ENCODE measurements at regions not wholly inside any gene's neighbourhood (a gene's known extent, or its start where the extent isn't known, plus 50 kb on each side); places are given as distances from the start of the nearest gene placed in this dataset.
"Not testable (repeated sequence)": the region's sequence is repeated elsewhere in the genome, so short reads cannot be mapped to it uniquely, and the experiment has no call there.

DNA sequence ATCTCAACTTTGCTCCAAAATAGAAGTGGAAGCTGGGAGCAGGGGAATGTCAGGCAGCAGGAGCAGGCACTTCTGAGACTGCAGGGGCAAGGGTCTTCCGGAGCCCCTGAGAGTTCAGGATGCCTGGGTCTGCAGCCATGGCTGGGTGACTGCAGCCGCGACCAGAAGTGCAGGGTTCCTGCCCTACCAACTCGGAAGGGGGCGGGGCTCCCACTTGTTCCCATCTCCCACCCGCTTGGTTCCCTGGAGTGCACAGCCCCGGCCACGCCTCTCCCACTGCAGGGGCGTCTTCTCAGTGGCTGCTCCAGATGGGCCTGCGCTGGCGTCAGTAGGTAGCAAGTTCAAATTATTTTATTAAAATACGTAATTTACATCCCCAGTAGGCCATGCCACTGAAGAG is 1631.7 kb downstream of the OLFM4 start:
- no peak for FAIRE-seq
- DNase-seq (ENCODE audit: insufficient read length, low spot score), result no peak

DNA sequence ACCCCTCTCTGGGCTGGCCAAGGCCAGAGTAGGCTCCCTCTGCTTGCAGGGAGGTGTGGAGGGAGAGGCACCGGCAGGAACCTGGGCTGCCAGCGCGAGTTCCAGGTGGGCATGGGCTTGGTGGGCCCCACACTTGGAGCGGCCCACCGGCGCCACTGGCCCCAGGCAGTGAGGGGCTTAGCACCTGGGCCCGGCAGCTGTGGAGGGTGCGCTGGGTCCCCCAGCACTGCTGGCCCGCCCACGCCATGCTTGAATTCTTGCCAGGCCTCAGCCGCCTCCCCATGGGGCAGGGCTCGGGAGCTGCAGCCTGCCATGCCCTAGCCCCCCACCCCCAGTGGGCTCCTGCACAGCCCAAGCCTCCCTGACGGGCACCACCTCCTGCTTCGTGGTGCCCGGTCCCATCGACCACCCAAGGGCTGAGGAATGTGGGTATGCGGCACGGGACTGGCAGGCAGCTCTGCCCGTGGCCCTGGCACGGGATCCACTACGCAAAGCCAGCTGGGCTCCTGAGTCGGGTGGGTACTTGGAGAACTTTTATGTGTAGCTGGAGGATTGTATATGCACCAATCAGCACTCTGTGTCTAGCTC is 1648.0 kb downstream of the OLFM4 start:
- FAIRE-seq (no peak), DNase-seq (ENCODE audit: insufficient read length, low spot score) (no peak)

DNA sequence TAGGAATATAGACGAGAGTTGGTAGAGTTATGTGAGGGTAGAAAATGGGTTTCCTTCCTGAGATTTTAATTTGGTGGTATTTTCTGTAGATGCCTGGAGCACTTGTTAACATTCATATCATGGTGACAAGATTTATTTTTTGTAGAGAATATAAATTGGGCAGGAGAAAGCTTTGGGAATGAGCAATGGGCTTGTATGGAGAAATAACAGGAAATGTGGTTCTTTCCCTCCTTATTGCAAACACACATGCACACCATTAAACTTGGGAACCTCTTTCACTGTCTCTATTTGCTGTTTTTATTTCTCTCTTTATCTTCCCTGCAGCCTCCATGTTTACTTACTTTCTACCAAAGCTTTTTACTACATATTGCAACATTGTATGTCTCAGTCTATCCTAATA is 1653.6 kb downstream of the OLFM4 start:
- no peak for DNase-seq (ENCODE audit: insufficient read length, low spot score)
- no peak for FAIRE-seq

DNA sequence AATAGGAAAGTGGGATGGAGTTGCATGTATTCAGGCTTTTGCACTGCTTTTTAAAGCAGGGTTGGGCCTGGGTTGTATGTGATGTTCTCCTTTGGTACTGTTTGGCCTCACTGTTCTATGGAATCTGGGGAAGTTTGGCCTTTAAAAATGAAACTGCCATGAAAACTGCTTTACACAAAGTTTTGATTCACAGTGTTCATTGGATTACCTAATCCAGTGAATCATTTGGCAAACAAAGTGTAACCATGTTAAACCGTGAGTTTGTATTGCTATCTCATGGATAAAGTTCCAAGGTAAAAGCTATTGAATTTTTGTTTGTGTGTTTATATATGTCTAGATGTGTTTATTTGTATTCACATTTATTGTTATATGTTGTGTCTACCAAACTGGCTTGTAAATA is 1658.6 kb downstream of the OLFM4 start:
- DNase-seq (ENCODE audit: insufficient read length, low spot score) (no peak), FAIRE-seq (no peak)

DNA sequence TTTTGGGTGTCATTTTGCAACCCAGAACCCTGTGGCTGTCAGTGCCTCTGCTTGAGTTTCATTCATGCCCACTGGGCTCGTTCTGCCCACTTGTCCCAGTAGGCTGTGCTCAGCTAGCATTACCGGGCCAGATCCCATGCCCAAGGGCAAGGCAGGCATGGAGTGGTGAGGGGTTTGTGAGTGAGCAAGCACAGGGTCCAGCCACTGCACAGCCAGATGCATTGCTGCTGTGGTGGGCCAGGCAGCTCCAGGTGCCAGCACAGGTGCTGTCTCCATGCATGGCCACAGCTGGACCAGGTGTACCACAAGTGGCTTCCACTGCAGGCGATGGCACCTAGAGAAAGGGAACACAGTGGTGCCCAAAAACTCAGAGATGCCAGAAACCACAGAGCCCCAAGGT is 1671.2 kb downstream of the OLFM4 start:
- FAIRE-seq (no peak), DNase-seq (ENCODE audit: insufficient read length, low spot score) (no peak)

DNA sequence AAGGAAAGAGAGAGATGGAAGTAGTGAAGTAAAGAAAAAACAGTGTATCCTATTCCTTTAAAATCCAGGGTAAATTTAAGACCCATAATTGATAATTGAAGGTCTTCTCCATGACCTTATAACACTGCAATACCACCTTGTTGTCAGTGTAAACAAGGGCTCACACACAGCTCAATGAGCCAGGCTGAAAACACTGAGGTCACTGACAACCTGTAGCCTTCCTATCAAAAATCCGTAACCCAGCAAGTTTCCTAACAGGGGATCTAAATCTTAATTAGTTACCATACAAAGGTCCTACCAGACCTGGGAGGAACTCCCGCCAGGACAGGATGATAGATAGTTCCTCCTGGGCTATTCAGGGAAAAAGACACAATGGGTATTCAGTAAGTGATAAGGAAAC is 1677.1 kb downstream of the OLFM4 start:
- no peak for FAIRE-seq
- no peak for DNase-seq (ENCODE audit: insufficient read length, low spot score)

DNA sequence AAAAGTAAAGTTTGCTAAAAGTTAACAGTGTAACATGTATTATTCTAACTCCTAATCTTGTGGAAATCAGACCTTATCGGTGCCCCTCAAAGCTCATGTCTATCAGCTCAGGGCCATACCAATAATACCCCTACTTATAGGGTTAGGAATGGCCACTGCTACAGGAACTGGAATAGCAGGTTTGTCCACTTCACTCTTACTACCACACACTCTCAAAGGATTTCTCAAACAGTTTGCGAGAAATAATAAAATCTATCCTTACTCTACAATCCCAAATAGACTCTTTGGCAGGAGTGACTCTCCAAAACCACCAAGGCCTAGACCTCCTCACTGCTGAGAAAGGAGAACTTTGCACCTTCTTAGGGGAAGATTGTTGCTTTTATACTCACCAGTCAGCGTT is 1677.7 kb downstream of the OLFM4 start:
- FAIRE-seq, result no peak
- no peak for DNase-seq (ENCODE audit: insufficient read length, low spot score)

DNA sequence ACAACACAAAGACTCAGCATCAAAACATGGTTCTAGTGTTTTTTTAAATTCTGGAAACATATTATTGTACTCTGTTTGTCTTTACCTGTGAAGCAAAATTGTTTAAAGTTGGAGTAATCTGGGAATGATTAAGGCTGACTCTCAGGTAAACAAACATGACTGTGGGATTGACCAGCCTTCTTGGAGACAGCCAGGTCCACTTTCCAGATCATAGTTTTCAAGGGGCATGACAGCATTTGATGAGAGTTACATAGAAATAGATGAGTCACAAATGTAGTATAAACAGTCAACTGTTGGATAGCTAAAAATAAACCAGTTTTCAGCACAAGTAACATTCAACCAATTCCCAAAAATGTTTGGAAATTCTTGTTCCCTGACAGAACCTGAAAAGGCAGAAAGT is 1680.9 kb downstream of the OLFM4 start:
- no peak for DNase-seq (ENCODE audit: insufficient read length, low spot score)
- no peak for FAIRE-seq

DNA sequence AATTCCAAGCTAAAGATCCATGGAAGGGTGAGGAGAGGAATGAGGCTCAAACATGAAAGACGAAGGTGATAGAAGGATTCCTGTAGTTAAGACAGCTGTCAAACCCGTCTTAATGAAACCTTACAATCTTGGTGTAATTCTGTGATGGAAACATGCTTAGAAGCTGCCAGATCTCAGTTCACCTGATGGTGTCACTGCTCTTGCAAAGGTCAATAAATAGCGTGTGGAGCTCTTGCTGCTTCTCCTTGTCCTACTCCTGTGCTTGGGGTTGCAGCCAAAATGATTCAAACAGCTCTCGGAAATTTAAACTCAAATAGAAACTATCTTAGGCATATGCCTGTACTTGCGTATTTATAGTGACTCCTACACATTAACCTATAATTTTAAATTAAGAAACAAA is 1705.0 kb downstream of the OLFM4 start:
- no peak for FAIRE-seq
- no peak for DNase-seq (ENCODE audit: insufficient read length, low spot score)

DNA sequence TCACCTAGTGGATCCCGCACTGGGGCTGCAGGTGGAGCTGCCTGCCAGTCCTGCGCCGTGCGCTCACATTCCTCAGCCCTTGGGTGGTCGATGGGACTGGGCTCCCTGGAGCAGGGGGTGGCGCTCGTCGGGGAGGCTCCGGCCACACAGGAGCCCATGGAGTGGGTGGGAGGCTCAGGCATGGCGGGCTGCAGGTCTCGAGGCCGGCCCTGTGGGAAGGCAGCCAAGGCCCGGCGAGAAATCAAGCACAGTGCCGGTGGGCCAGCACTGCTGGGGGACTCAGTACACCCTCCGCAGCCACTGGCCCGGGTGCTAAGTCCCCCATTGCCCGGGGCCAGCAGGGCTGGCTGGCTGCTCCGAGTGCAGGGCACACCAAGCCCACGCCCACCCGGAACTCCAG is 1708.6 kb downstream of the OLFM4 start:
- DNase-seq (ENCODE audit: insufficient read length, low spot score); FAIRE-seq: not testable (repeated sequence)

DNA sequence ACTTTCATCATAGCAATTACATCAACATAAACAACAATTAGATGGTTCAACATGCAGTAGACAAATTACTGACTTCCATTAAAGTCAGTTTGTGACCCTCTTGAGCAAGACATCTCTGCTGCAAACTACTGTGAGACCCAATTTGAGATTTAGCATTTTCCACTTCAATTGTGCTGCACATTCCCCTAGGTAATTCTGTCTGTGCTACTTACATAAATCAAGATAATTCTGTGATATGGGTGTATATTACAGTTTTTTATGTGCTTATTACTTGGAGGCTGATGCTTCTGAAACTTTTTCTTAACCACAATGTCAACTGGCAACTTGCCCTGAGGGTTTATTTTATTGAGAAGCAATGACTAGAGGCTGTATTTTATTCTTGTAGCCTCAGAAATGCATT is 1714.4 kb downstream of the OLFM4 start:
- DNase-seq (ENCODE audit: insufficient read length, low spot score) (no peak), FAIRE-seq (no peak)

DNA sequence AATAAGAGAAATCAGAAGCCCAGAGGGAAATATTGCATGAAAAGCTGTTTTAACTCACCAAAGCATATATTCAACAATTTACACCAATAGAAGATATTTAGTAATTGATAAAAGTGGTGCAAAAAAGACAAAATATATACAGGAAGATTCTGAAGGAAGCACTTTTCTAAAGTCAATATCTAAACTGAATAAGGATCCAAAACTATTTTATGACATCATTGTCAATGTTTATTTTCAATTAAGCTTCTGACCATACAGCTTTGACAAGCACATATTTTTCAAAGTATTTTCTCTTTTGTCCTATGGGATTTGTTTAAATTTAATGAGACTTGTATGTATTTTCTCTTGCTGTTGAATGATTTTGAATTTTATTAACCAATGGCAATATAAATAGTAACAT is 1716.1 kb downstream of the OLFM4 start:
- no peak for FAIRE-seq

DNA sequence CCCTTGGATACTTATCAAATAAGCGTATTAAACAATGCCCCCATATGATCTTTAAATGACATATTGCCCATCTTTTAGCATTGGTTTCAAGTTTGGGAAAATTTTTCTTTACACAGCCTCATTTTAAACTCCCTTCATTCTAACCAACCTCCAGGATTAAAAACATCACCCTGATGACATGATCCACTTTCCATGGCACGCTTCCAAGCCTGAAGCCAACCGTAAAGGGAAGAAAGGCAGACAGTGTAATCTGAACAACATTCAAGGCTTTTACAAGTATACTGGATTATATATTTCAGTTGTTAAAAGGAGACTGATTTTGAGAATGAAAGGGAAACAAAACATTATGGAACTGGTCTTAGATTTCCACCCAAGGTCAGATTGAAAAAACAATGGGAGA is 1721.9 kb downstream of the OLFM4 start:
- DNase-seq (ENCODE audit: insufficient read length, low spot score) (no peak), FAIRE-seq (no peak)

More for the DNA sequence above, 1716.1 kb downstream of the OLFM4 start:
- no peak for DNase-seq (ENCODE audit: insufficient read length, low spot score)

DNA sequence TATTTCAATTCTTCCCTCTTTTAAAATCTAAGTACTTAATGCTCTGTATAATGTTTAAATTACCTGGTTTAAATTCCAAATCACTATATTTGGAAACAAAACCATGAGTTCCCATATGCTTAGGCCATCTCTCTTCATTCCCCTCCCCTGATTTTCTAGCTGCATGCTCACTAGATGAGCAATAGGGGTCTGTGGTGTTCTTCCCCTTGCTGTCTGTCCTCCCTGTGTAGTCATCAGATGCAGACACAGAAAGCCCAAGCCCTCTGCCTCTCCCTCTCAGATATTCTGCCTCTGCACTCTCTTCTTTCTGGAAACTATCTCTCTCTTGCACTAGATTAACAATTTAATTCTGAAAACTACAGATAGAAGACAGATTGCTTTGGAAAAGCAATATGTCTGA is 1730.2 kb downstream of the OLFM4 start:
- DNase-seq (ENCODE audit: insufficient read length, low spot score) (no peak), FAIRE-seq (no peak)

DNA sequence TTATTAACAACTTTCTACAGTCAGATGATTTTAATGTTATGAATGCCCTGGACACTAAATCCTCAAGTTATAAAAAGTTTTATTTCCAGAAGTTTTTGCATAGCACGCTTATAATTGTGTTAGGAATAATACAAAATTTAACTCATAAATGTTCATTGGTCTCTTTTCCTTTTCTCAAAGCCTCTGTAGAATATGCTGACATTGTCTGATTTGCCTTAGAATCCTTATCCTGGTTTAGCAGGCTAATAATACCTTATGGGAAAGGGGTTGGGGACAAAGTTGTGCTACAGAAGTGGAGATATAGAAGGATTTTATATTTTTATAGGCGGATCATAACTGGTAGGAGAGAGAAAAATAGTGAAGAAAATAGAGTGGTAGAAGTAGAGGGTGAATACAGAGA is 1739.6 kb downstream of the OLFM4 start:
- FAIRE-seq (no peak), DNase-seq (ENCODE audit: insufficient read length, low spot score) (no peak)

DNA sequence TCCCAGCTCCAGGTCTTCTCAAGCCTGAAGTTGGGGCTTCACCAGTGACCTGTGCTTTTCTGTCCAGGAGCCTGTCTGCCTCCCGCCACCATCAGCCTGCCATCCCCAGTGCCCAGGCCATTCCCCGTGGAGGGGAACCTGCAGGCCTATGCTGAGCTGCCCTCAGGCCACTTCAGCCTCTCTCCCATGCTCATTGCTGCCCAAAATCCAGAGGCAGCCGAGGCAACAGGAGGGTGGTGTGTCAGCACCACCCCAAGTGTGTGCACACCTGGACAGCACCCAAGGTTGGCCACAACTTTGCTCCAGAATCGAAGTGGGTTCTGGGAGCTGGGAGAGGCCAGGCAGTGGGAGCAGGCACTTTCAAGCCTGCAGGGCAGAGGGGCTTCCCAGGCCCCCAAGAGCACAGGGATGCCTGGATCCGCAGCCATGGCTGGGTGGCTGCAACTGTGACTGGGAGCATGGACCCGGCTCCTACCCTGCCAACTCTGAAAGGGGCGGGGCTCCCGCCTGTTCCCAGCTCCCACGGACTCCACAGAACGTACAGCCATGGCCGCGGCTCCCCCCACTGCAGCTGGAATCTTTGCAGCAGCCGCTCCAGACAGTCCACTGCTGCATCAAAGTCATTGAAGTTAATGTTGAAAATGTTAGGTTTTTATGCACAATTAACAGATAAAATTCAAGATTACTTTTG is 1747.0 kb downstream of the OLFM4 start:
- FAIRE-seq, result no peak
- no peak for DNase-seq (ENCODE audit: insufficient read length, low spot score)

DNA sequence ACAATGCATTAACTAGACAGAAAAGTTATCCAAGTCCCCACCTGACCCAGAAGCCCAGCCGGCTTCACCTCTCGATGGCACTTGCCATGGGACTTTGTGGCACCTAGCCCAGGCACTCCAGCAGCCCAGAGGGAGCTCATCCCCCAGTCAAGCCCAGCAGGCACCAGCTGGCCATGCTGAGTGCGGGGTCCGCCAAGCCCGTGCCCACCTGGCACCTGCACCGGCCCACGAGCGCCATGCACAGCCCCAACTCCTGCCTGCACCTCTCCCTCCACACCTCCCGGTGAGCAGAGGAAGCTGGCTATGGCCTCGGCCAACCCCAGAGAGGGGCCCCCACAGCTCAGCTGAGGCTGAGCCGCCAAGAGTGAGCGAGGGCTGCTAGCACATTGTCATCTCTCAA is 1759.1 kb downstream of the OLFM4 start:
- DNase-seq (ENCODE audit: insufficient read length, low spot score) (no peak), FAIRE-seq (no peak)

DNA sequence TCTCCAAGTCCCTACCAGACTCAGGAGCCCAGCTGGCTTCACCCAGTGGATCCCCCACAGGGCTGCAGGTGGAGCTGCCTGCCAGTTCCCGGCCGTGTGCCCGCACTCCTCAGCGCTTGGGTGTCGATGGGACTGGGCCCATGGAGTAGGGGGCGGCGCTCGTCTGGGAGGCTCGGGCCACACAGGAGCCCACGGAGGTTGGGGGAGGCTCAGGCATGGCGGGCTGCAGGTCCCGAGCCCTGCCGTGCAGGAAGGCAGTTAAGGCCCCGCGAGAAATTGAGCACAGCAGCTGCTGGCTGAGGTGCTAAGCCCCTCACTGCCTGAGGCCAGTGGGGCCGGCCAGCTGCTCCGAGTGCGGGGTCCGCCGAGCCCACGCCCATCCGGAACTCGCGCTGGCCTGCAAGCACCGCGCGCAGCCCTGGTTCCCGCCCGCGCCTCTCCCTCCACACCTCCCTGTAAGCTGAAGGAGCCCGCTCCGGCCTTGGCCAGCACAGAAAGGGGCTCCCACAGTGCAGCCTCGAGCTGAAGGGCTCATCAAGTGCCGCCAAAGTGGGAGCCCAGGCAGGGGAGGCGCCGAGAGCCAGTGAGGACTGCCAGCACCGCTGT is 1771.1 kb downstream of the OLFM4 start:
- DNase-seq (ENCODE audit: insufficient read length, low spot score), result no peak
- no peak for FAIRE-seq

DNA sequence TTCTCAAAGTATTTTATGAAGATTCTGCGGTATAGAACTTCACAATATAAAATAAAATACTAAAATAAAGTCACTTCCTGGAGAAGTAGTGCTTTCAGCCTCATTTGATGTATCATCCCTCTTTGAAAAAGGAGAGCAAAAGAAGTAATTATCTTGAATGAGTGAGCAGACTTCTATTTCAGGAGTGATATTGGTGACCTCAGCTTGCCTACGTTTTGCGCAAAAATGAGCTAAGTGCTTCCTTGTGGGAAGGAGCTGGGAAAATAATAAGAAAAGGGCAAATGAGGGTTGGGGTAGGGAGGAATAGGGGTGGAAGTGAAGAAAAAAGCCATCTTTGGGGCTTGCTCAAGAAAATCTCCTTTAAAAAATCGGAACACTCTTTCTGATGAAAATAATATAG is 1773.6 kb downstream of the OLFM4 start:
- FAIRE-seq, result no peak
- DNase-seq (ENCODE audit: insufficient read length, low spot score), result no peak

DNA sequence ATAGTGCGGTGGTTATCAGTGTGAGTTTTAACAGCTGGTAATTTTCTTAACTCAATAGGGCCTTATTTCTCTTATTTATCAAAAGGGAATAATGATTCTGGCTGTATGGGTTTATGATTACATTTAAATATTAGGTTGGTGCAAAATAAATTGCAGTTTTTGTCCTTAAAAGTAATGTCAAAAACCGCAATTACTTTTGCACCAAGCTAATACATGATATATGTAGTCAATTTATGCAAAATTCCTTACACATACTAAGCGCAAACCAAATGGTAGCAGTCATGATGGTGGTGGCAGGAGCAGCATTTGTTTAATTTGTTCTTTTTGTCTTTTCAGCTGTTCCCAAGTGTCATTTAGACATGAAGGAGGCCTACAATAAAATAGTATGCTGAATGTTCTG is 1777.1 kb downstream of the OLFM4 start:
- FAIRE-seq, result no peak
- DNase-seq (ENCODE audit: insufficient read length, low spot score), result no peak

DNA sequence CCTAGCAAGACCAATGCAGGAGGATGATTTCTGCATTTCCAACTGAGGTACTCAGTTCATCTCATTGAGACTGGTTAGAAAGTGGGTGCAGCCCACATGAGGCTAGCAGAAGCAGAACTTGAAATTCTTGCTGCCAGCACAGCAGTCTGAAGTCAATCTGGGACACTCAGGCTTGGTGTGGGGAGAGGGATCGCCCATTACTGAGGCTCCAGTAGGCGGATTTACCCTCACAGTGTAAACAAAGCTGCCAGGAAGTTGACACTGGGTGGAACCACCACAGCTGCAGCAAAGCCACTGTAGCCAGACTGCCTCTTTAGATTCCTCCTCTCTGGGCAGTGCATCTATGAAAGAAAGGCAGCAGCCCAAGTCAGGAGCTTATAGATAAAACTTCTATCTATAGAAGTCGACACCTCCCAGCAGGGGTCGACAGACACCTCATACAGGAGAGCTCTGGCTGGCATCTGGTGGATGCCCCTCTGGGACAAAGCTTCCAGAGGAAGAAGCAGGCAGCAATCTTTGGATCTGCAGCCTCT is 1793.4 kb downstream of the OLFM4 start:
- DNase-seq (ENCODE audit: insufficient read length, low spot score); FAIRE-seq: not testable (repeated sequence)

DNA sequence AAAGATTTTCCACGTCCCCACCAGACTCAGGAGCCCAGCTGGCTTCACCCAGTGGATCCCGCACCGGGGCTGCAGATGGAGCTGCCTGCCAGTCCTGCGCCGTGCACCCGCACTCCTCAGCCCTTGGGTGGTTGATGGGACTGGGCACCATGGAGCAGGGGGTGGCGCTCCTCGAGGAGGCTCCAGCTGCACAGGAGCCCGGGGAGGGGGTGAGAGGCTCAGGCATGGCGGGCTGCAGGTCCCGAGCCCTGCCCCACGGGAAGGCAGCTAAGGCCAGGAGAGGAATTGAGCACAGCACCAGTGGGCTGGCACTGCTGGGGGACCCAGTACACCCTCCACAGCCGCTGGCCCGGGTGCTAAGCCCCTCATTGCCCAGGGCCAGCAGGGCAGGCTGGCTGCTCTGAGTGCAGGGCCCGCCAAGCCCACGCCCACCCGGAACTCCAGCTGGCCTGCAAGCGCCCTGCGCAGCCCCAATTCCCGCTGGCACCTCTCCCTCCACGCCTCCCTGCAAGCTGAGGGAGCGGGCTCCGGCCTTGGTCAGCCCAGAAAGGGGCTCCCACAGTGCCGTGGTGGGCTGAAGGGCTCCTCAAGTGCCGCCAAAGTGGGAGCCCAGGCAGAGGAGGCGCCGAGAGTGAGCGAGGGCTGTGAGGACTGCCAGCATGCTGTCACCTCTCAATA is 1800.9 kb downstream of the OLFM4 start:
- DNase-seq (ENCODE audit: insufficient read length, low spot score); FAIRE-seq: not testable (repeated sequence)
